Activated effector memory CD4-positive, alpha-beta T cell treated with anti-CD3 and anti-CD28 coated beads, Interleukin-2, amount 50 U/mL, for 16 hours (primary cell): ENCODE measurements at regions not wholly inside any gene's neighbourhood (a gene's known extent, or its start where the extent isn't known, plus 50 kb on each side); places are given as distances from the start of the nearest gene placed in this dataset.

ENCODE experiments used
- DNase-seq: peaks from one replicate; pipeline ENCODE4 v3.0.0-alpha.2; 2020

- DNase-seq = no peak
Measured at GRCh38 chr3:44179246-44179645, 62.4 kb upstream of the TOPAZ1 start.

DNA sequence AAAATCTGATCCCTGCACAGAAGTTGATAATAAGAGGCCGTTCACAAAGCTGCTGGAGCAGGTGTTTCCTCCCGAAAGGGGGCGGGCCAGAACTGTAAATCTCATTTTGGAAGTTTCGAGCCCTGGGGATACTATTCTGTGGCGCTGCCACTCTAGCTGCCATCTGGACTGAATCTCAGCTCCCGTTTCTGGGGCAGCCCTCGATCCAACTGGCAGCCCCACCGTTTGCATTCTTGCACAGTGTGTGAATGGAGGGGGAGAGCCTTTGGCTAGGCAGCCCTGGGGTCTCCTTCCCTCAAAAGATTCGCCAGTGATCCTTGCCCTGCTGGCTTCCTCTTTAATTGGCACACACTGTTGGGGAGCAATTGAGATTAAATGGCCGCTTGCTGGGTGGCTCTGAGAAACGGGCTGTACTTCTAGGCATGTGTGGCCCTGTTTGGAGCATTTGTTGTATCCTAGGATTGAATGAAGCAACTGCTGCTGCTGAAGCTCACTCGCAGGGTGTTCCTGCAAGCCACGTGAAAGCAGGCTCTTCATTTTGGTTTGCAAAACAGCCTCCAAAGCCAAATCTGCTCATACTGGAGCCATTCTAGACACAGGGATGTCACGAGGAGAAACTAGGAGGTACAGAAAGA, 57.2 kb upstream of the TOPAZ1 start:
- DNase-seq = no peak

DNA sequence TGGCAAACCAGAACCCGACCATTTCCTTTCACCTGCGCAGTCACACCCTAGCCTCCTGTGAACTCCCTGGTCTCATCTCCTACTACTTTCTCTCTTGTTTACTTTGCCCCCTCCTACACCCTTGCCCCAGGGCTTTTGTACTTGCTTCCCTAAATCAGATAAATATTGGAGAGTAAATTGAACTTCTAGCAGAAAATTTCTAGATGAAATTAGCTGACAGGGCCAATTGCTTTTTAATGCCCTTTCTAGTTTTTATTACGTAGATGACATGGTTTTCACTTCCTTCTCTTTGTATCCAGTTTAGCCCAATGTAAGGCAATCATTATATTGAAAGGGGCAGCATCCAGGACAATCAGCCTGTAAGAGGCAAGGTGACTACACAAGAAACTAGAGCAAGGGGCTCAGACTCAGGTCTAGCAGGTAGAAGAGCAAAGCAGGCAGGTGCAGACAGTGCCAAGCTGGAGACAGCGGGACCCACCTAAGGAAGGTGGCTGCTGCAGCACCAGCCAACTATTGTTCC, 56.2 kb upstream of the TOPAZ1 start:
- DNase-seq = no peak

DNA sequence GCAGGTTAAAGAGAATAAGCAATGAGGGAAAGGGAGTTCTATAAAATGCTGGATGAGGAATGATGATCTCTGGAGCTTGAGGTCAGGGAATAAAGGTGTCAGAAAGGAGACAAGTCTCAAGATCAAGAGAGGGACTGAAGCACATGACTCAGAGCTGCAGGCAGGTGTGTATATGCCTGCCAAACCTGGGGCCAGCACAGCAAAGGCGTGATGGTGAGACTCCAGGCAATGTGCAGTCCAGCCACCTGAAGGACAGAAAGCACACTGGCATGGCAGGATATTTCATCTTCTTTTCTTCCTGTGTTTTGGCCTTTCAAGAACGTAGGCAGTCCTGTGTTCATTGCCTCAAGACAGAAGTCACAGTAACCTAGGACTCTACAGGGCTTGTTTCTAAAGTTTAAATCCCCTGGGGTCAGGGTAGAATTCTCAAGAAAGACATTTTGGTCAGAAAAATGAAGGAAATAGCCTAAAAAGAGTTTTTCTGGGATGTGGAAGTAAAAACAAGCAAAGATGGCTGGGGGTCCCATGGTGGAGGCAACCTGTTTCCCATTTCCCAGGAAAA, 55.5 kb upstream of the TOPAZ1 start:
- DNase-seq = no peak

GRCh38 chr3:44186712-44187111, 55.0 kb upstream of the TOPAZ1 start:
- DNase-seq = no peak
